PC-9 (cell line): ENCODE measurements at regions not wholly inside any gene's neighbourhood (a gene's known extent, or its start where the extent isn't known, plus 50 kb on each side); places are given as distances from the start of the nearest gene placed in this dataset.

Experiments
- EZH2 ChIP-seq: fragments of 200-600 bp; sonication (generic); IDR thresholded peaks from 2 replicates; pipeline ENCODE4 v1.8.0; 2017; ENCODE audit warnings: antibody characterized with exemption, low read depth
- TF ChIP-seq, protein P1 (sequence below): fragments of 200-600 bp; sonication (generic); conservative IDR thresholded peaks from 2 replicates; pipeline ENCODE4 v1.6.1; 2017; ENCODE audit warnings: mixed run types, antibody characterized with exemption, mild to moderate bottlenecking, moderate library complexity

DNA sequence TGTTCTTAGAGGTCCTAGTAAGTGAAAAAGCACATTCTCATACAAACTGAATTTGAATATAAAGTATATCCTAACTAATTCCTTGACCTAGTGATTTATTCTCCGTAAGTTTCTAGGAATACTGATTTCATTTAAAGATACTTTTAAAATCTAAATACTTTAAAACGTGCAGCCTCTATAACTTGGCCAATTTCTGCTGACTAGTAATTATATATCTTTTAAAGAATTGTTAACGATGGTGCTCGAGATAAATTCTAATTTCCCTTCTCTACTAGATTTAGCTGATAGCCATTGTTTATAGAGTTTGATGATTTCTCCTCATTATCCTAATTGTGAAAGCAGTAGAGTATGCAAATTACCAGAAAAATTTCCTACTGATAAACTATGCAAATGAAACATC lies 257.9 kb downstream of the ADAMTS20 start:
- TF ChIP-seq, protein P1, sequence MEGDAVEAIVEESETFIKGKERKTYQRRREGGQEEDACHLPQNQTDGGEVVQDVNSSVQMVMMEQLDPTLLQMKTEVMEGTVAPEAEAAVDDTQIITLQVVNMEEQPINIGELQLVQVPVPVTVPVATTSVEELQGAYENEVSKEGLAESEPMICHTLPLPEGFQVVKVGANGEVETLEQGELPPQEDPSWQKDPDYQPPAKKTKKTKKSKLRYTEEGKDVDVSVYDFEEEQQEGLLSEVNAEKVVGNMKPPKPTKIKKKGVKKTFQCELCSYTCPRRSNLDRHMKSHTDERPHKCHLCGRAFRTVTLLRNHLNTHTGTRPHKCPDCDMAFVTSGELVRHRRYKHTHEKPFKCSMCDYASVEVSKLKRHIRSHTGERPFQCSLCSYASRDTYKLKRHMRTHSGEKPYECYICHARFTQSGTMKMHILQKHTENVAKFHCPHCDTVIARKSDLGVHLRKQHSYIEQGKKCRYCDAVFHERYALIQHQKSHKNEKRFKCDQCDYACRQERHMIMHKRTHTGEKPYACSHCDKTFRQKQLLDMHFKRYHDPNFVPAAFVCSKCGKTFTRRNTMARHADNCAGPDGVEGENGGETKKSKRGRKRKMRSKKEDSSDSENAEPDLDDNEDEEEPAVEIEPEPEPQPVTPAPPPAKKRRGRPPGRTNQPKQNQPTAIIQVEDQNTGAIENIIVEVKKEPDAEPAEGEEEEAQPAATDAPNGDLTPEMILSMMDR, result no peak
- TF ChIP-seq EZH2, result no peak
